ENCODE measurements at regions not wholly inside any gene's neighbourhood (a gene's known extent, or its start where the extent isn't known, plus 50 kb on each side); places are given as distances from the start of the nearest gene placed in this dataset.

- ChIA-PET RAD21 (ENCODE audit: low non-redundant PET in 1 of 2, low total read pairs in 2 of 2, uncharacterized antibody in 2 of 2, unreplicated experiment in 2 of 2) (no interaction called here), POLR2A (no interaction called here), CTCF (no interaction called here)
- Histone ChIP-seq H3K9me3 (ENCODE audit: control insufficient read depth in 1 of 2, insufficient read depth in 1 of 2, low read depth in 1 of 2, low read length in 2 of 2) (peaks cover 14 to 53% of the 10 kb centered on the region in 2 experiments; a peak in 2 of 4 replicates), H3K36me3 (ENCODE audit: control insufficient read depth in 1 of 2, insufficient read depth in 2 of 2, low read length in 2 of 2) (no peaks in the 10 kb centered on the region), H3K9ac (ENCODE audit: low read length) (no peak overlapping the region), H3K79me2 (ENCODE audit: insufficient read depth, low read length) (no peaks in the 10 kb centered on the region), H4K20me1 (ENCODE audit: insufficient read depth) (no peaks in the 10 kb centered on the region), H3K27me3 (ENCODE audit: insufficient read depth, low read length) (no peaks in the 10 kb centered on the region), H2AFZ (ENCODE audit: low read depth, low read length, poor library complexity, severe bottlenecking) (no peak overlapping the region), H3K4me2 (ENCODE audit: low read length) (no peak overlapping the region), H3K4me1 (ENCODE audit: control insufficient read depth in 1 of 2, insufficient read depth in 2 of 2, low read length in 2 of 2) (no peaks in the 10 kb centered on the region), H3K9me2 (ENCODE audit: insufficient read depth) (no peaks in the 10 kb centered on the region), H3K27ac (ENCODE audit: low read depth, low read length) (no peak overlapping the region), H3K4me3 (replicated peaks in 1 of 2; ENCODE audit: low read depth in 1 of 2, low read length in 2 of 2) (no peak overlapping the region)
- intact Hi-C loops (cut with micrococcal nuclease), result no loop called here
- DNase-seq (ENCODE audit: low read depth, low spot score), result no peak
- BruUV-seq (replicated peaks), result no TSS peak
- ATAC-seq, result no peak
- TF ChIP-seq RAD21 (IDR thresholded peaks at IDR 0.05; ENCODE audit: low read depth) (no peak), CBX3 (IDR thresholded peaks at IDR 0.05; ENCODE audit: low read depth) (no peak)
- TF ChIP-seq, protein P1, sequence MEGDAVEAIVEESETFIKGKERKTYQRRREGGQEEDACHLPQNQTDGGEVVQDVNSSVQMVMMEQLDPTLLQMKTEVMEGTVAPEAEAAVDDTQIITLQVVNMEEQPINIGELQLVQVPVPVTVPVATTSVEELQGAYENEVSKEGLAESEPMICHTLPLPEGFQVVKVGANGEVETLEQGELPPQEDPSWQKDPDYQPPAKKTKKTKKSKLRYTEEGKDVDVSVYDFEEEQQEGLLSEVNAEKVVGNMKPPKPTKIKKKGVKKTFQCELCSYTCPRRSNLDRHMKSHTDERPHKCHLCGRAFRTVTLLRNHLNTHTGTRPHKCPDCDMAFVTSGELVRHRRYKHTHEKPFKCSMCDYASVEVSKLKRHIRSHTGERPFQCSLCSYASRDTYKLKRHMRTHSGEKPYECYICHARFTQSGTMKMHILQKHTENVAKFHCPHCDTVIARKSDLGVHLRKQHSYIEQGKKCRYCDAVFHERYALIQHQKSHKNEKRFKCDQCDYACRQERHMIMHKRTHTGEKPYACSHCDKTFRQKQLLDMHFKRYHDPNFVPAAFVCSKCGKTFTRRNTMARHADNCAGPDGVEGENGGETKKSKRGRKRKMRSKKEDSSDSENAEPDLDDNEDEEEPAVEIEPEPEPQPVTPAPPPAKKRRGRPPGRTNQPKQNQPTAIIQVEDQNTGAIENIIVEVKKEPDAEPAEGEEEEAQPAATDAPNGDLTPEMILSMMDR (IDR thresholded peaks at IDR 0.05 in 2 of 3, conservative IDR thresholded peaks at IDR 0.05 in 1 of 3; ENCODE audit: borderline replicate concordance in 1 of 3, insufficient read depth in 1 of 3, low read depth in 2 of 3, low read length in 2 of 3), result no peak
Measured at GRCh38 chr10:124230635-124231167, 137.3 kb upstream of the CHST15 start.

GRCh38 chr10:124229989-124230634 is 136.7 kb upstream of the CHST15 start:
- TF ChIP-seq EZH2phosphoT487 (IDR thresholded peaks at IDR 0.05; ENCODE audit: borderline replicate concordance) (no peak), FOSL1 (IDR thresholded peaks at IDR 0.05; ENCODE audit: low read depth) (no peak), CEBPB (IDR thresholded peaks at IDR 0.05; ENCODE audit: low read depth) (no peak), POLR2AphosphoS5 (IDR thresholded peaks at IDR 0.05; ENCODE audit: low read depth, low read length) (no peak), POLR2A (IDR thresholded peaks at IDR 0.05; ENCODE audit: borderline replicate concordance, extremely low read depth, insufficient read depth, insufficient read length) (no peak), ZBTB33 (IDR thresholded peaks at IDR 0.05; ENCODE audit: extremely low read depth, insufficient replicate concordance, low read length) (no peak)
- TF ChIP-seq, protein P1 (IDR thresholded peaks at IDR 0.05 in 2 of 3, conservative IDR thresholded peaks at IDR 0.05 in 1 of 3; ENCODE audit: borderline replicate concordance in 1 of 3, insufficient read depth in 1 of 3, low read depth in 2 of 3, low read length in 2 of 3), result no peak
- BruUV-seq (replicated peaks), result no TSS peak
- Histone ChIP-seq H3K4me3 (replicated peaks in 1 of 2; ENCODE audit: low read depth in 1 of 2, low read length in 2 of 2) (no peak overlapping the region), H3K9me3 (ENCODE audit: control insufficient read depth in 1 of 2, insufficient read depth in 1 of 2, low read depth in 1 of 2, low read length in 2 of 2) (peaks cover 14 to 53% of the 10 kb centered on the region in 2 experiments; a peak in 2 of 4 replicates), H3K36me3 (ENCODE audit: control insufficient read depth in 1 of 2, insufficient read depth in 2 of 2, low read length in 2 of 2) (no peaks in the 10 kb centered on the region), H3K9ac (ENCODE audit: low read length) (no peak overlapping the region), H2AFZ (ENCODE audit: low read depth, low read length, poor library complexity, severe bottlenecking) (no peak overlapping the region), H3K4me1 (ENCODE audit: control insufficient read depth in 1 of 2, insufficient read depth in 2 of 2, low read length in 2 of 2) (no peaks in the 10 kb centered on the region), H3K79me2 (ENCODE audit: insufficient read depth, low read length) (no peaks in the 10 kb centered on the region), H4K20me1 (ENCODE audit: insufficient read depth) (no peaks in the 10 kb centered on the region), H3K4me2 (ENCODE audit: low read length) (no peak overlapping the region), H3K27me3 (ENCODE audit: insufficient read depth, low read length) (no peaks in the 10 kb centered on the region), H3K9me2 (ENCODE audit: insufficient read depth) (no peaks in the 10 kb centered on the region), H3K27ac (ENCODE audit: low read depth, low read length) (no peak overlapping the region)
- no peak for DNase-seq (ENCODE audit: low read depth, low spot score)
- RAD21 ChIA-PET (ENCODE audit: low non-redundant PET in 1 of 2, low total read pairs in 2 of 2, uncharacterized antibody in 2 of 2, unreplicated experiment in 2 of 2), result no interaction called here
- ATAC-seq, result no peak
- intact Hi-C loops (cut with micrococcal nuclease), result loop anchor here (2.0 kb wide), 1 partner anchor 49 kb away; no protein-coding TSS in a partner anchor
- POLR2A ChIA-PET, result no interaction called here
- CTCF ChIA-PET, result no interaction called here
